Pons (tissue), 1 donor: ENCODE measurements at regions not wholly inside any gene's neighbourhood (a gene's known extent, or its start where the extent isn't known, plus 50 kb on each side); places are given as distances from the start of the nearest gene placed in this dataset.
"Not testable (repeated sequence)": the region's sequence is repeated elsewhere in the genome, so short reads cannot be mapped to it uniquely, and the experiment has no call there.

Source experiments
- DNase-seq: peaks from one replicate; pipeline ENCODE4 v3.0.0-alpha.2; 2016; ENCODE audit warnings: low spot score

DNA sequence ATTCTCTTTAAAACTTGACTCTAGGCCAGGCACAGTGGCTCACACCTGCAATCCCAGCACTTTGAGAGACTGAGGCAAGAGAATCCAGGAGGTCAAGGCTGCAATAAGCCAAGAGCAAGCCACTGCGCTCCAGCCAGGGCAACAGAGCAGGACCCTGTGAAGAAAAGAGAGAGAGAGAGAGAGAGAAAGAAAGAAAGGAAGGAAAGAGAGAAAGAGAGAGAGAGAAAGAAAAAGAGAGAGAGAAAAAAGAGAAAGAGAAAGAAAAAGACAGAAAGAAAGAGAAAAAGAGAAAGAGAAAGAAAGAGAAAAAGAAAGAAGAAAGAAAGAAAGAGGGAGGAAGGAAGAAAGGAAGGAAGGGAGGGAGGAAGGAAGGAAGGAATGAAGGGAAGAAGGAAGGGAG lies 76.7 kb downstream of the RIN2 start:
- DNase-seq: no peak

GRCh38 chr20:19835533-19836222 lies 77.6 kb downstream of the RIN2 start:
- peak; percentile 95 for DNase-seq

DNA sequence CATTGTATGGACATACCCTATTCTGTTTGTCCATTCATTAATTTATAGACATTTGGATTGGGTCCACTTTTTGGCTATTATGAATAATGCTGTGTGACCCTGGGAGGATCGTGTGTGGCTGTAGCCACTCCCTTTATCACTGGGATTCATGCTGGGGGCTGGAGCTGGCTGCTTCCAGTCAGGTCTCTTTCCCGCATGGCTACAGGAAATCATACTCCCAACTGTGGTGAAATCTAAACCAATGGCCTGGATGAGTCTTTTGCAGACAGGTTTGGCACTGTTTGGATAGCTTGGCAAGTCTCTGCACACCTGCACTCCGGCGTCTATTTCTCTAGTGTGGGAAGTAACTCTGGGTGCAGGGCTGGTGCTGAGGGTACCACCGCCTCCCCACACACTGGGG lies 80.4 kb downstream of the RIN2 start:
- DNase-seq: no peak

GRCh38 chr20:19839053-19839452 lies 81.0 kb downstream of the RIN2 start:
- no peak for DNase-seq

DNA sequence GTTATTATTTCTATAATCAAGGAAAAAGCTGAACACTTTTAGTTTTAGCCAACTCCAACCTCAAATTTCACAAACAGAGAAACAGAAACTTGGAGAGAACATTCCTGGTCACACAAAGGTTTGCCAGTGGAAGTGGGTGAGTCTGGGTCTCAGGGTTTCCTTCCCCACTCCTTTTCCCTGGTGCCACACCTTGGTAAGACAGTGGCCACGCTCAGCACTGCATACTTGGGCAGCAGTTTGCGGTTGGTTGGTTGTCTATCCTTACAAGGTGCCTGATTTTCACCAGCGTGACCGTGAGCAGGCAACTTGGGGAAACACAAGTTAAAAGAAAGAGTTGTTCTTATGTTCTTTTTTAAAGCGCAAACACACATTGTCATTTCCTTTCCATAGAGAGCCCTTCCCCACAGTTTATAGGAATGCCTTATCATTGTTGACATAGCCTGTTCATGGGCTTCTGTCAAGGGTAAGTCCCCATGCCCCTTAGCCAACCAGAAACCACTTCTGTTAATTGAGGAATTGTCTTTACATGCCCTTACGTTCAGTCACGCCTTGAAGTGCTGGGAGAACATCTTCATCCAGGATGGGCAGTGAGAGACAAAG lies 82.2 kb downstream of the RIN2 start:
- no peak for DNase-seq

DNA sequence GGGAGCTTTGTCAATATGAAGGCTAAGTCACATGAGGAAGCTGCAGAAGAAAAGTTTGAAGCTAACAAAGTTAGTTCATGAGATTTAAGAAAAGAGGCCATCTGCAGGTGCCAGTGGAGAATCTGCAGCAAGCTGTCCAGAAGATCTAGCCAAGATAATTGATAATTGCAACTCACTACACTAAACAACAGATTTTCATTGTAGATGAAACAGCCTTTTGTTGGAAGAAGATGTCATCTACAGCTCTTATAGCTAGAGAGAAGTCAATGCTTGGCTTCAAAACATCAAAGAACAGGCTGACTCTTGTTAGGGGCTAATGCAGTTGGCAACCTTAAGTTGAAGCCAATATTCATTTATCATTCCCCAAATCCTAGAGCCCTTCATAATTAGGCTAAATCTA lies 83.7 kb downstream of the RIN2 start:
- DNase-seq: peak; percentile 71

GRCh38 chr20:19844850-19845249 lies 86.8 kb downstream of the RIN2 start:
- DNase-seq: not testable (repeated sequence)

DNA sequence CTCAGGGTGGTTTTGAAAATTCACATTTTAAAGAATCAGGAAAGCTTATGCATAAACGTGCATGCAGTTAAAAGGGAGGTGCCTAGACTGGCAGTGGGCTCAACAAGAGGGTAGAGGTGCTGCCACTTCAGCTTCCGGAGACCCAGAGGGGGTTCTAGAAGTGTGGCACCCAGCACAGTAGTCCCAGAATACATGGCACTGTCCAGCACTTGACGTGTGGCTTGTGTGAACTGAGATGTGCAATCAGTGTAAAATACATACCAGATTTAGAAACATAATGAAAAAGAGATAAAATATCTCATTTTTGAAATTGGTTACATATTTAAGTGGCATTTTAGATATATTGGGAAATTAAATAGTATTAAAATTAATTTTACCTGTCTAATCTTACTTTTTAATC lies 89.3 kb downstream of the RIN2 start:
- DNase-seq: no peak

DNA sequence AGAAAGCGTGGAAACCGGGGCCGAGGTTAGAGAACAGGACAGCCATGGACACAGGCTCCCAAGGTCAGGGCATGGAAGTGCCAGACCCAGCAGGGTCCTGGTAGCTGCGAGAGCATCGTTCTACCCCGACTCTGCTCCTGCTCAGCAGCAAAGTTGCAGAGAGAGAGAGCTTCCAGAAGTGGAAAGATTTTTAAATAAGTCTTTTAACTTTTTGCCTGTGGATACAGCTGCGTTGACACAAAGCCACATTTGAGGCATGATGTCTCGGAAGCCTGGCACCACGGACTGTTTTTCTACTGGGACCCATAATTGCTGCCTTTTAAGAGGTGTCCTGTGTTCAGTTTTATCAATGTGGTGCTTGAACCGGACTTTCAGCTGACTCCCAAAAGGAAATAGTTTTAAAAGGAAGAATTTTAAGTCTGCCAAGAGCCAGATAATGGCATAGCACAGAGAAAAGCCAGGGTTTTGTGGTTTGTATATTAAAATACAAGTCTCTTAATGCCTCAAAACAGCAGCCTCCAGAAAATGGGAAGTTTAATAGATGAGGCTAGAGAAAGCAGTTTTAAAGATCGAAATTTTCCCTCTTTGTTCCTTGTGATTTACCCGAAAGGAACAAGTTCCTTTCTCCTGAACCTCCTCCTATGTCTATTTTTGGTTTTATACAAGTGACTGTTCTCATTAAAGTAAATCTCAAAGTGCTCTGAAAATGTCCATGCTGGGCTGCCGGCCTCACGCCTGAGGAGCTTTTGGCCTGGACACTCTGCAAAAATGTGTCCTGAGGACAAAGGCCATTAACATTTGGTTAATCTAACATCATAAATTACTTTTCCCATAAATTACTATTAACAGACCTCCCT lies 91.5 kb downstream of the RIN2 start:
- DNase-seq: peak; percentile 92

- peak; percentile 61 for DNase-seq
Measured at GRCh38 chr20:19850198-19850533, 92.1 kb downstream of the RIN2 start.

DNA sequence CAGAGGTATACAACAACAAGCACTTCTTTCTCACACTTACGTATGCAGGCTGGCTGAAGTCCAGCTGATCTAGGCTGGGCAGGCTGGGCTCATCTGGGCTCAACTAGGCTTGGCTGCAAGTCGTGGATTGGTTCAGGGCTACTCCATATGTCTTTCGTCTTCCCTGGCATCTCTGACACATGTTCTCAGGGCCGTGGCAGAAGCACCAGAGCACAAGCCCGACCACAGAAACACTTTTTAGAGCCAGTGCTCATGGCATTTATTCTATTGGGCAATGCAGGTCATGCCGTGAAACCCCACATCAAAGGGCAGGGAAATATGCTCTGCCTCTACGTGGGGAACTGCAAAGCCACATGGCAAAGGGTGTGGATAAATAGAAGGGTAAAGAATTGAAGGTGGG lies 93.8 kb downstream of the RIN2 start:
- DNase-seq: peak; percentile 29

GRCh38 chr20:19855416-19855815 lies 97.4 kb downstream of the RIN2 start:
- DNase-seq: no peak

GRCh38 chr20:19858466-19859371 lies 100.7 kb downstream of the RIN2 start:
- DNase-seq: no peak

- no peak for DNase-seq
Measured at GRCh38 chr20:19859444-19859843, 101.4 kb downstream of the RIN2 start.

- no peak for DNase-seq
Measured at GRCh38 chr20:19860737-19861136, 102.7 kb downstream of the RIN2 start.

DNA sequence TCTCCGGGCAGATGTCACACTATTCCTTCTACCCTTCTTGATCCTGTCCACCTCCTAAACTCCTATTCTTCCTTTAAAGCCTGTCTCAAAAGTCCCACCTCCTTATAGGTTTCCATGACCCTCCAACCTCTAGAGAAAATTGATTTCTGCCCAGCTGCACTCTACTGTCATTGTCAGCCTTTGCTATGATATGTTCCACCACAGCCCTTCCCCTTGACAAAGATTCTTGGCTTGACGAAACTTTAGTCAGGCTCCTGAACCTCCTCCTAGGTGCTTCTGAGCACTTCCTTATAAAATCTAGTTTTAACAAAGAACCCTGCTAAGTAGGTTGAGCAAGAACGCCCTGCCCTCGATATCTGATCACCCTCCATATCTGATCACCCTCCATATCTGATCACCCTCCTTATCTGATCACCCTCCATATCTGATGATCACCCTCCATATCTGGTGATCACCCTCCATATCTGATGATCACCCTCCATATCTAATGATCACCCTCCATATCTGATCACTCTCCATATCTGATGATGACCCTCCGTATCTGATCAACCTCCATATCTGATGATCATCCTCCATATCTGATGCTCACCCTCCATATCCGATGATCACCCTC lies 103.2 kb downstream of the RIN2 start:
- DNase-seq: no peak

DNA sequence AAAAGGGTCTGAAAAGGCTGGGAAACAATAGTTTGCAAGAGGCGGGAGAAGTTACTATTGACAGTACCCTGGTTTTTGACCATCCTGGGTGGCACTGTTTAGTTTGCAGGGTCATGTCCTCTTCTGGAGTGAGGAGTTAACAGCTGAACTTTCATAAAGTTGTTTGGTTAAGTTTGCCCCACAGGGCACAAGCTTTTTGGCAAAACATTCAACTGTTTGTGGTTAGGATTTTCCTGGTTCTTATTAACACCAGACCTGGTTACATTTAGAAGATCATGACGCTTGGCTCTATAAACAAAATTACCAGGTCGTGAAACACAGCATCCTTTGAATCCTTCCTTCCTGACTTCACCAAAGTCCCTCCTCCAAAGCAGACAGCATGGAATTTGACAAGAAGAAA lies 106.1 kb downstream of the RIN2 start:
- no peak for DNase-seq

DNA sequence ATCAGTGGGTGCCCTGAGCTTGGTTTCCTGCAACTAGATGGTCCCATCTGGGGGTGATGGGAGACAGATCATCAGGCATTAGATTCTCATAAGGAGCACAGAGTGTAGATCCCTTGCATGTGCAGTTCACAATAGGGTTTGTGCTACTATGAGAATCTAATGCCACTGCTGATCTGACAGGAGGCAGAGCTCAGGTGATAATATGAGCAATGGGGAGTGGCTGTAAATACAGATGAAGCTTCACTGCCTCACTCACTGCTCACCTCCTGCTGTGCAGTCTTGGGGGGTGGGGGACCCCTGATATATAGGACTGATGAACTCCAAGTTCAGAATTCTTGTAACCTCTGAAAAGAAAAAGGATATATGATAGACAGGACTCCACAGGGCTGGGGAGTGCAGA lies 108.0 kb downstream of the RIN2 start:
- no peak for DNase-seq

GRCh38 chr20:19867074-19867473 lies 109.0 kb downstream of the RIN2 start:
- no peak for DNase-seq

GRCh38 chr20:19867940-19868371 lies 109.9 kb downstream of the RIN2 start:
- peak; percentile 60 for DNase-seq

DNA sequence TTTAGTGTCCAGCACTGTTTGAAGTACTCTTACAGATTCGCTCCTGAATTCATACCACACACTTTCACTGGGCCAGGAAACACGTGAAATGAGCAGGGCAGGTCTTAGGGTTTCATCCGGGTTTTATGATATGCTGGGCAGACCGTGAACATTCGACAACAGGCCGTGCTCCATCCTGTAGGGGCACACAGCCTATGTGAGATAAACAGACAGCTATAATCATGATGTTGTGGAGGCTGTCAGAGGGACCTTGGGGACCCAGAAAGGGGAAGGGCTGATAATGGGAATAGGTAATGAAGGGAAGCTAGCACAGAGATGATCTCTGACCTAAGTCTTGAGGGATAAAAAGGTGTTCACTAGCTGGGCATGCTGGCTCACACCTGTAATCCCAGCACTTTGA lies 110.4 kb downstream of the RIN2 start:
- DNase-seq: no peak

- no peak for DNase-seq
Measured at GRCh38 chr20:19872001-19872400, 113.9 kb downstream of the RIN2 start.
